ENCODE measurements at regions not wholly inside any gene's neighbourhood (a gene's known extent, or its start where the extent isn't known, plus 50 kb on each side); places are given as distances from the start of the nearest gene placed in this dataset.

DNA sequence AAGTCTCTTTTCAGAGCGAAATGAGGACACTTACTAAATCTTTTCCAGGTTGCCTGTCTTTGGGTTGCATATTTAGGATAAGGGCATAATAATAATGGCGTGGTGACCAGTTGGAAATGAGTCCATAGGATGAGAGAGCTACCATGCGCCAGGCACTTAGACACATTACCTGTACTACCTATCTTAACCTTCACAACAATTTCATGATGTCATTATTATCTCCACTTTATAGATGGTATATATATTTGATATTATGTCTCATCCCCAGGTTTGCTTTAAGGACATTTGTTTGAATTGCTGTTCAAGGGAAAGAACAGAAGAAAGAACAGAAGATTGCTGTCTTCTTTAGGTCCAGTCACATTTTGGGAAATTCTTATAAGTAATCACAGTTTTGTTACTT, 182.0 kb upstream of the STARD13 start:
- ChIA-PET CTCF (no interaction called here), POLR2A (ENCODE audit: low non-redundant PET) (no interaction called here)

DNA sequence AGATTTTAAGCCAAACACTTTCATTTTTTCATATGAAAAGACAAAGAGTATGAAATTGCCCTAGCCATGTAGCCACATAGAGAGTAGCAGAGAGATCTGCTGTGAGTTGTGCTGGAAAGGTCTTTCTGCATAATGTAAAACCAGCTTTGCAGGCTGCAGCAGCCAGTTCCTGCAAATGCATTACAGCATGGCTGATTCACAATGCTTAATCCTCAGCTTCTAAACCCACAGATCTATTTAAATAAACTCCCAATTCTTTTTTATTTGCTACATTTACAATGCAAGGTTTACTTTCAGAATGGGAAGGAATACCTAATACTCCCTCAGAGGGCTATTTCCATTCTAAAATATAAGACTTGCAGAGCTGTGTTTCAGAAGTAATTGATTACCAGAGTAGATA, 185.6 kb upstream of the STARD13 start:
- no peak overlapping the region for H3K27ac ChIP-seq (ENCODE audit: low read depth, low read length, poor library complexity, severe bottlenecking)
- intact Hi-C loops (cut with micrococcal nuclease; ENCODE audit: unreplicated experiment) = no loop called here
- H3K4me3 ChIP-seq (ENCODE audit: low read depth, low read length, poor library complexity, severe bottlenecking) = no peak overlapping the region

More for the DNA sequence above, 182.0 kb upstream of the STARD13 start:
- no peak overlapping the region for H3K4me3 ChIP-seq (ENCODE audit: low read depth, low read length, poor library complexity, severe bottlenecking)
- intact Hi-C loops (cut with micrococcal nuclease; ENCODE audit: unreplicated experiment) = no loop called here
- TF ChIP-seq, protein P1, sequence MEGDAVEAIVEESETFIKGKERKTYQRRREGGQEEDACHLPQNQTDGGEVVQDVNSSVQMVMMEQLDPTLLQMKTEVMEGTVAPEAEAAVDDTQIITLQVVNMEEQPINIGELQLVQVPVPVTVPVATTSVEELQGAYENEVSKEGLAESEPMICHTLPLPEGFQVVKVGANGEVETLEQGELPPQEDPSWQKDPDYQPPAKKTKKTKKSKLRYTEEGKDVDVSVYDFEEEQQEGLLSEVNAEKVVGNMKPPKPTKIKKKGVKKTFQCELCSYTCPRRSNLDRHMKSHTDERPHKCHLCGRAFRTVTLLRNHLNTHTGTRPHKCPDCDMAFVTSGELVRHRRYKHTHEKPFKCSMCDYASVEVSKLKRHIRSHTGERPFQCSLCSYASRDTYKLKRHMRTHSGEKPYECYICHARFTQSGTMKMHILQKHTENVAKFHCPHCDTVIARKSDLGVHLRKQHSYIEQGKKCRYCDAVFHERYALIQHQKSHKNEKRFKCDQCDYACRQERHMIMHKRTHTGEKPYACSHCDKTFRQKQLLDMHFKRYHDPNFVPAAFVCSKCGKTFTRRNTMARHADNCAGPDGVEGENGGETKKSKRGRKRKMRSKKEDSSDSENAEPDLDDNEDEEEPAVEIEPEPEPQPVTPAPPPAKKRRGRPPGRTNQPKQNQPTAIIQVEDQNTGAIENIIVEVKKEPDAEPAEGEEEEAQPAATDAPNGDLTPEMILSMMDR (conservative IDR thresholded peaks at IDR 0.05; ENCODE audit: low read depth, low read length) = no peak
- TF ChIP-seq EZH2 (IDR thresholded peaks at IDR 0.05; ENCODE audit: borderline replicate concordance, low read depth, low read length, poor library complexity, severe bottlenecking) = no peak
- no peaks in the 10 kb centered on the region for H3K27me3 ChIP-seq (replicated peaks; ENCODE audit: insufficient read depth, low read depth, low read length, poor library complexity)
- DNase-seq (ENCODE audit: low spot score) = no peak
- H3K36me3 ChIP-seq (ENCODE audit: insufficient read depth, low read length, poor library complexity, severe bottlenecking) = no peaks in the 10 kb centered on the region
- H3K9me3 ChIP-seq (ENCODE audit: low read depth, low read length, poor library complexity, severe bottlenecking) = no peaks in the 10 kb centered on the region
- no peaks in the 10 kb centered on the region for H3K4me1 ChIP-seq (ENCODE audit: insufficient read depth, low read length, poor library complexity, severe bottlenecking)
- H3K27ac ChIP-seq (ENCODE audit: low read depth, low read length, poor library complexity, severe bottlenecking) = no peak overlapping the region
- BruUV-seq (replicated peaks) = no TSS peak

DNA sequence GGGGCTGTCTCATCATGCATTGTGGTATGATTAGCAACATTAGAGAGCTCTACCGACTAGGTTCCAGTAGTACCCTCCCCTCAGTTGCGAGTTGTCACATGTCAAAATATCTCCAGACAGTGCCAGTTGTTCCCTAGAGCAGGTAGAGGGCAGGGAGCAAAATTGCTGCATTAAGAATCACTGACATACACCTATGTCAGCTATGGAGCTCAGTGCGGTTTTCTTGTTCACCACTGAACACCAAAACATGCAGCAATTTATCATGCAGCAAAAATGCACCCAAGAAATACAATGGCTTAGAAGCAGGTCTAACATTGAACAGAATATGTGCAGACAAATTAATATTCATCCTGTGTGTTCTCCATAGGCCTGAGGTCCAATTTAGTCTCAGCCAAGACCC, 186.9 kb upstream of the STARD13 start:
- intact Hi-C loops (cut with micrococcal nuclease; ENCODE audit: unreplicated experiment) = no loop called here
- no peak for TF ChIP-seq EZH2 (IDR thresholded peaks at IDR 0.05; ENCODE audit: borderline replicate concordance, low read depth, low read length, poor library complexity, severe bottlenecking)
- TF ChIP-seq, protein P1 (conservative IDR thresholded peaks at IDR 0.05; ENCODE audit: low read depth, low read length) = no peak
- H3K27me3 ChIP-seq (replicated peaks; ENCODE audit: insufficient read depth, low read depth, low read length, poor library complexity) = no peaks in the 10 kb centered on the region
- H3K4me3 ChIP-seq (ENCODE audit: low read depth, low read length, poor library complexity, severe bottlenecking) = no peak overlapping the region
- POLR2A ChIA-PET (ENCODE audit: low non-redundant PET) = interaction anchor here (0.6 kb wide), 1 partner anchor 1912 kb away, joined by 5 read pairs; no protein-coding TSS in a partner anchor
- CTCF ChIA-PET = no interaction called here
- H3K27ac ChIP-seq (ENCODE audit: low read depth, low read length, poor library complexity, severe bottlenecking) = no peak overlapping the region
- H3K36me3 ChIP-seq (ENCODE audit: insufficient read depth, low read length, poor library complexity, severe bottlenecking) = no peaks in the 10 kb centered on the region
- no peak for DNase-seq (ENCODE audit: low spot score)
- BruUV-seq (replicated peaks) = no TSS peak
- H3K4me1 ChIP-seq (ENCODE audit: insufficient read depth, low read length, poor library complexity, severe bottlenecking) = no peaks in the 10 kb centered on the region
- H3K9me3 ChIP-seq (ENCODE audit: low read depth, low read length, poor library complexity, severe bottlenecking) = peaks cover 14% of the 10 kb centered on the region

More for the DNA sequence above, 185.6 kb upstream of the STARD13 start:
- Histone ChIP-seq H3K27me3 (replicated peaks; ENCODE audit: insufficient read depth, low read depth, low read length, poor library complexity) (no peaks in the 10 kb centered on the region), H3K4me1 (ENCODE audit: insufficient read depth, low read length, poor library complexity, severe bottlenecking) (no peaks in the 10 kb centered on the region), H3K9me3 (ENCODE audit: low read depth, low read length, poor library complexity, severe bottlenecking) (peaks cover 1% of the 10 kb centered on the region), H3K36me3 (ENCODE audit: insufficient read depth, low read length, poor library complexity, severe bottlenecking) (no peaks in the 10 kb centered on the region)
- POLR2A ChIA-PET (ENCODE audit: low non-redundant PET) = no interaction called here
- BruUV-seq (replicated peaks) = no TSS peak
- CTCF ChIA-PET = no interaction called here
- DNase-seq (ENCODE audit: low spot score) = no peak
- TF ChIP-seq EZH2 (IDR thresholded peaks at IDR 0.05; ENCODE audit: borderline replicate concordance, low read depth, low read length, poor library complexity, severe bottlenecking) = no peak
- TF ChIP-seq, protein P1 (conservative IDR thresholded peaks at IDR 0.05; ENCODE audit: low read depth, low read length) = no peak
